ENCODE measurements at regions not wholly inside any gene's neighbourhood (a gene's known extent, or its start where the extent isn't known, plus 50 kb on each side); places are given as distances from the start of the nearest gene placed in this dataset.

DNA sequence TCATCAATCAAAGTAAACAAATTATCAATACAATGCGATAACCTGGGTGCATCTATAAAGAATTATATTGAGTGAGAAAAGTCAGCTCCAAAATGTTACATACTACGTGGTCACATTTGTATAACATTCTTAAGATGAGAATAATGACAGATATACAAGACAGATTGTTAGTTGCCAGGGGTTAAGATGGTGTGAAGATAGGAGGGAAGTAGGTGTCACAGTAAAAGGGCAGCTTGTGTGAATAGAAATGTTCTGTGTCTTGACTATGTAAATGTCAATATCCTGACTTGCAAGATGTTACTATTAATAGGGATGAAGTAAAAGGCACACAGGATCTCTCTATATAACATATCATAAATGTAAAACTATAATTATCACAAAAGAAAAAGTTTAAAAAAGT, 611.2 kb upstream of the SPRY2 start:
- no peaks in the 10 kb centered on the region for H3K27me3 ChIP-seq (ENCODE audit: insufficient read depth, low read depth)
- TF ChIP-seq CTCF (conservative IDR thresholded peaks at IDR 0.05; ENCODE audit: low read depth, low read length) = no peak
- no peaks in the 10 kb centered on the region for H3K79me2 ChIP-seq (ENCODE audit: insufficient read depth, low read depth)
- no peaks in the 10 kb centered on the region for H4K20me1 ChIP-seq (ENCODE audit: insufficient read depth)
- H3K4me3 ChIP-seq (IDR thresholded peaks at IDR 0.05; ENCODE audit: insufficient read depth, low read depth, low read length) = no peak overlapping the region
- no peak overlapping the region for H3K9ac ChIP-seq
- H3K4me2 ChIP-seq = no peak overlapping the region
- H2AFZ ChIP-seq (ENCODE audit: low read depth) = no peak overlapping the region
- H3K4me1 ChIP-seq (ENCODE audit: low read depth, poor library complexity, severe bottlenecking) = no peaks in the 10 kb centered on the region
- no peaks in the 10 kb centered on the region for H3K36me3 ChIP-seq (ENCODE audit: insufficient read depth)
- H3K27ac ChIP-seq = no peak overlapping the region

- TF ChIP-seq CTCF (conservative IDR thresholded peaks at IDR 0.05; ENCODE audit: low read depth, low read length) = no peak
- H3K4me2 ChIP-seq = no peak overlapping the region
Measured at GRCh38 chr13:80946008-80946802, 605.3 kb upstream of the SPRY2 start.

GRCh38 chr13:80945328-80945727, 604.4 kb upstream of the SPRY2 start:
- TF ChIP-seq CTCF (conservative IDR thresholded peaks at IDR 0.05; ENCODE audit: low read depth, low read length) = no peak
- Histone ChIP-seq H3K9ac (no peak overlapping the region), H3K4me1 (ENCODE audit: low read depth, poor library complexity, severe bottlenecking) (no peaks in the 10 kb centered on the region), H3K27me3 (ENCODE audit: insufficient read depth, low read depth) (no peaks in the 10 kb centered on the region), H2AFZ (ENCODE audit: low read depth) (no peak overlapping the region), H4K20me1 (ENCODE audit: insufficient read depth) (no peaks in the 10 kb centered on the region), H3K4me2 (no peak overlapping the region), H3K79me2 (ENCODE audit: insufficient read depth, low read depth) (no peaks in the 10 kb centered on the region), H3K27ac (no peak overlapping the region), H3K4me3 (IDR thresholded peaks at IDR 0.05; ENCODE audit: insufficient read depth, low read depth, low read length) (no peak overlapping the region), H3K36me3 (ENCODE audit: insufficient read depth) (no peaks in the 10 kb centered on the region)

More at GRCh38 chr13:80946008-80946802, 605.3 kb upstream of the SPRY2 start:
- Histone ChIP-seq H2AFZ (ENCODE audit: low read depth) (no peak overlapping the region), H3K4me1 (ENCODE audit: low read depth, poor library complexity, severe bottlenecking) (no peaks in the 10 kb centered on the region), H3K4me3 (IDR thresholded peaks at IDR 0.05; ENCODE audit: insufficient read depth, low read depth, low read length) (no peak overlapping the region), H4K20me1 (ENCODE audit: insufficient read depth) (no peaks in the 10 kb centered on the region), H3K36me3 (ENCODE audit: insufficient read depth) (no peaks in the 10 kb centered on the region), H3K27me3 (ENCODE audit: insufficient read depth, low read depth) (no peaks in the 10 kb centered on the region), H3K79me2 (ENCODE audit: insufficient read depth, low read depth) (no peaks in the 10 kb centered on the region), H3K27ac (no peak overlapping the region), H3K9ac (no peak overlapping the region)

- no peak for TF ChIP-seq CTCF (conservative IDR thresholded peaks at IDR 0.05; ENCODE audit: low read depth, low read length)
Measured at GRCh38 chr13:80939581-80939980, 598.7 kb upstream of the SPRY2 start.

More at GRCh38 chr13:80939581-80939980, 598.7 kb upstream of the SPRY2 start:
- no peaks in the 10 kb centered on the region for H3K36me3 ChIP-seq (ENCODE audit: insufficient read depth)
- H3K4me2 ChIP-seq = no peak overlapping the region
- no peak overlapping the region for H3K9ac ChIP-seq
- no peak overlapping the region for H3K4me3 ChIP-seq (IDR thresholded peaks at IDR 0.05; ENCODE audit: insufficient read depth, low read depth, low read length)
- H4K20me1 ChIP-seq (ENCODE audit: insufficient read depth) = no peaks in the 10 kb centered on the region
- H2AFZ ChIP-seq (ENCODE audit: low read depth) = no peak overlapping the region
- H3K27me3 ChIP-seq (ENCODE audit: insufficient read depth, low read depth) = no peaks in the 10 kb centered on the region
- H3K27ac ChIP-seq = no peak overlapping the region
- no peaks in the 10 kb centered on the region for H3K4me1 ChIP-seq (ENCODE audit: low read depth, poor library complexity, severe bottlenecking)
- H3K79me2 ChIP-seq (ENCODE audit: insufficient read depth, low read depth) = no peaks in the 10 kb centered on the region

Data from KMS-11 (cell line).